T-helper 2 cell (primary cell): ENCODE measurements at regions not wholly inside any gene's neighbourhood (a gene's known extent, or its start where the extent isn't known, plus 50 kb on each side); places are given as distances from the start of the nearest gene placed in this dataset.
"Not testable (repeated sequence)": the region's sequence is repeated elsewhere in the genome, so short reads cannot be mapped to it uniquely, and the experiment has no call there.

ENCODE experiments used
- DNase-seq, 5 experiments: peaks; one replicate each; pipeline versions ENCODE4 v3.0.0 to v3.0.0-alpha.2; 2012 to 2022

- no peak for DNase-seq
These were observed 2209.9 kb downstream of the PCDH7 start for GRCh38 chr4:32929796-32930699.

GRCh38 chr4:32930700-32931099, 2210.5 kb downstream of the PCDH7 start:
- DNase-seq, result no peak

GRCh38 chr4:32931475-32931874, 2211.3 kb downstream of the PCDH7 start:
- no peak for DNase-seq

GRCh38 chr4:32932156-32932555, 2212.0 kb downstream of the PCDH7 start:
- no peak for DNase-seq

GRCh38 chr4:32939222-32939621, 2219.1 kb downstream of the PCDH7 start:
- not testable (repeated sequence) for DNase-seq

GRCh38 chr4:32950866-32951265, 2230.7 kb downstream of the PCDH7 start:
- DNase-seq, result no peak

GRCh38 chr4:32958586-32958985, 2238.4 kb downstream of the PCDH7 start:
- DNase-seq, result no peak

GRCh38 chr4:32962100-32962499, 2241.9 kb downstream of the PCDH7 start:
- DNase-seq, result no peak

GRCh38 chr4:32985256-32985655, 2265.1 kb downstream of the PCDH7 start:
- no peak for DNase-seq

- DNase-seq, result no peak
These were observed 2266.1 kb downstream of the PCDH7 start for GRCh38 chr4:32986236-32986635.

- no peak for DNase-seq
These were observed 2266.9 kb downstream of the PCDH7 start for GRCh38 chr4:32987111-32987510.

- no peak for DNase-seq
These were observed 2268.1 kb downstream of the PCDH7 start for GRCh38 chr4:32988165-32988811.

- DNase-seq, result no peak
These were observed 2271.5 kb downstream of the PCDH7 start for GRCh38 chr4:32991663-32992062.

- DNase-seq, result no peak
These were observed 2275.1 kb downstream of the PCDH7 start for GRCh38 chr4:32994981-32995881.

GRCh38 chr4:33013282-33013681, 2293.1 kb downstream of the PCDH7 start:
- no peak for DNase-seq

- DNase-seq, result no peak
These were observed 2305.1 kb downstream of the PCDH7 start for GRCh38 chr4:33025236-33025635.

- no peak for DNase-seq
These were observed 2309.8 kb downstream of the PCDH7 start for GRCh38 chr4:33029976-33030375.

- DNase-seq, result no peak
These were observed 2311.2 kb downstream of the PCDH7 start for GRCh38 chr4:33031328-33031727.

GRCh38 chr4:33037464-33037863, 2317.3 kb downstream of the PCDH7 start:
- DNase-seq, result no peak

- no peak for DNase-seq
These were observed 2325.2 kb downstream of the PCDH7 start for GRCh38 chr4:33045334-33045733.

GRCh38 chr4:33052241-33052640, 2332.1 kb downstream of the PCDH7 start:
- no peak for DNase-seq

- DNase-seq, result no peak
These were observed 2334.0 kb downstream of the PCDH7 start for GRCh38 chr4:33054161-33054560.

GRCh38 chr4:33054656-33055196, 2334.6 kb downstream of the PCDH7 start:
- DNase-seq, result no peak
